Naive thymus-derived CD4-positive, alpha-beta T cell (primary cell): ENCODE measurements at regions not wholly inside any gene's neighbourhood (a gene's known extent, or its start where the extent isn't known, plus 50 kb on each side); places are given as distances from the start of the nearest gene placed in this dataset.

ENCODE experiments used
- ATAC-seq: fragments of 150-1000 bp; cut with Tn5 transposase; 2 replicates; pipeline ENCODE4 v1.10.0; 2021; ENCODE audit warnings: mild to moderate bottlenecking, moderate library complexity
- CTCF ChIA-PET: fragments of 350-600 bp; sonication (Branson Sonifier 250); formaldehyde crosslinking; loops from one replicate; lab custom pipeline; 2021; ENCODE audit warnings: antibody characterized with exemption; lab: Charles Lee
- POLR2A ChIA-PET: fragments of 350-600 bp; sonication (Branson Sonifier 250); formaldehyde crosslinking; loops from one replicate; lab custom pipeline; 2021; ENCODE audit warnings: antibody characterized with exemption, inconsistent platforms; lab: Charles Lee
- DNase-seq, 9 donors: peaks; one replicate each; pipeline versions ENCODE4 v3.0.0 to v3.0.0-alpha.2; 2020 to 2022; ENCODE audit warnings: mixed read lengths in 1 of 9
- H3K27ac ChIP-seq: one replicate; pipeline ENCODE4 v1.7.0; 2013; ENCODE audit warnings: mild to moderate bottlenecking, low read depth, low read length, moderate library complexity
- H3K27me3 ChIP-seq, 2 donors: one replicate each; pipeline ENCODE4 v1.7.0; 2013; ENCODE audit warnings: low read length in 2 of 2, mild to moderate bottlenecking in 2 of 2, moderate library complexity in 2 of 2; ENCODE audit not compliant: control insufficient read depth in 2 of 2, insufficient read depth in 2 of 2
- H3K36me3 ChIP-seq, 3 experiments: 1 replicate in 2 of 3; 2 replicates in 1 of 3; pipeline ENCODE4 v1.7.0; 2013; ENCODE audit warnings: low read length in 3 of 3, mild to moderate bottlenecking in 3 of 3, moderate library complexity in 1 of 3; ENCODE audit not compliant: insufficient read depth in 3 of 3, control insufficient read depth in 2 of 3
- H3K4me1 ChIP-seq, 2 donors: one replicate each; pipeline ENCODE4 v1.7.0; 2013; ENCODE audit warnings: low read length in 2 of 2, mild to moderate bottlenecking in 2 of 2, moderate library complexity in 1 of 2; ENCODE audit not compliant: control insufficient read depth in 2 of 2, insufficient read depth in 2 of 2
- H3K4me3 ChIP-seq: 2 replicates; pipeline ENCODE4 v1.7.0; 2013; ENCODE audit warnings: mild to moderate bottlenecking, low read length
- H3K9me3 ChIP-seq, 3 experiments: 1 replicate in 2 of 3; 2 replicates in 1 of 3; pipeline ENCODE4 v1.7.0; 2013; ENCODE audit warnings: low read length in 3 of 3; ENCODE audit not compliant: control insufficient read depth in 2 of 3
- H3K27ac Mint-ChIP-seq, 9 donors: one replicate each; pipeline ENCODE4 v1.8.0; 2020 to 2022; ENCODE audit warnings: mixed read lengths in 9 of 9, mild to moderate bottlenecking in 8 of 9, moderate library complexity in 5 of 9, inconsistent platforms in 2 of 9
- H3K27me3 Mint-ChIP-seq, 5 donors: one replicate each; pipeline ENCODE4 v1.8.0; 2021 to 2022; ENCODE audit warnings: mixed read lengths in 5 of 5, mild to moderate bottlenecking in 1 of 5
- H3K36me3 Mint-ChIP-seq, 5 donors: one replicate each; pipeline ENCODE4 v1.8.0; 2020 to 2022; ENCODE audit warnings: mixed read lengths in 5 of 5, mild to moderate bottlenecking in 3 of 5, inconsistent platforms in 1 of 5
- H3K4me1 Mint-ChIP-seq, 7 donors: one replicate each; pipeline ENCODE4 v1.8.0; 2020 to 2022; ENCODE audit warnings: mixed read lengths in 7 of 7, mild to moderate bottlenecking in 3 of 7, inconsistent platforms in 1 of 7
- H3K4me3 Mint-ChIP-seq, 10 donors: one replicate each; pipeline ENCODE4 v1.8.0; 2020 to 2022; ENCODE audit warnings: mild to moderate bottlenecking in 10 of 10, mixed read lengths in 10 of 10, moderate library complexity in 6 of 10, inconsistent platforms in 2 of 10
- H3K9me3 Mint-ChIP-seq, 11 donors: one replicate each; pipeline ENCODE4 v1.8.0; 2020 to 2022; ENCODE audit warnings: mixed read lengths in 11 of 11, mild to moderate bottlenecking in 4 of 11, inconsistent platforms in 1 of 11, moderate library complexity in 1 of 11
- intact Hi-C, 2 donors: fragments of 100-400 bp; cut with micrococcal nuclease; formaldehyde crosslinking; loops; one replicate each; pipeline ENCODE4 v1.15.1; 2023

DNA sequence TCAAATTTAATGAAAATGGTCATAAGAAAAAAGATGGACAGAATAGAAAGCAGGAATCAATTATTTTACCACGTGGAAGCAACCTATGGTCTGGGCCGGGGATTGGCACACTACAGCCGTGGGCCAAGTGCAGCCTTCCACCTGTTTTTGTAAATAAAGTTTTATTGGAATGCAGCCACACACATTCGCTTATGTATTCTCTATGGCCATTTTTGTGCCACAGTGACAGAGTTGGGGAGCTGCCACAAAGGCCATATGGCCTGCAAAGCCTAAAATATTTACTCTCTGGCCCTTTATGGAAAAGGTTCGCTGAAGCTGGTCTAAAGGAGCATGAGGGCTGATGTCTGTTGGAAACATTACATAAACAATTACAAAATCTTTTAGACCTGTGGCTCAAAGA lies 144.8 kb downstream of the TMCO5A start:
- H3K27ac ChIP-seq = no peak overlapping the region
- no peaks in the 10 kb centered on the region for H3K9me3 Mint-ChIP-seq
- ATAC-seq (no peak), DNase-seq (no peak)
- no peaks in the 10 kb centered on the region for H3K36me3 Mint-ChIP-seq
- H3K4me3 ChIP-seq = no peak overlapping the region
- no peaks in the 10 kb centered on the region for H3K4me1 ChIP-seq
- no peaks in the 10 kb centered on the region for H3K4me1 Mint-ChIP-seq
- H3K27me3 Mint-ChIP-seq = peaks cover 11 to 57% (median 30%) of the 10 kb centered on the region in 5 donors
- ChIA-PET CTCF (no interaction called here), POLR2A (no interaction called here)
- no peaks in the 10 kb centered on the region for H3K36me3 ChIP-seq
- no peak overlapping the region for H3K27ac Mint-ChIP-seq
- H3K27me3 ChIP-seq = no peaks in the 10 kb centered on the region
- no peak overlapping the region for H3K4me3 Mint-ChIP-seq
- H3K9me3 ChIP-seq = no peaks in the 10 kb centered on the region
- intact Hi-C loops = no loop called here

GRCh38 chr15:38080651-38081275 lies 146.3 kb downstream of the TMCO5A start:
- POLR2A ChIA-PET = no interaction called here
- Mint-ChIP-seq H3K4me1 (peaks cover 0 to 7% (median 0%) of the 10 kb centered on the region in 7 donors), H3K27me3 (peaks cover 7 to 46% (median 22%) of the 10 kb centered on the region in 5 donors), H3K36me3 (no peaks in the 10 kb centered on the region), H3K9me3 (peaks cover 0 to 2% (median 0%) of the 10 kb centered on the region in 11 donors), H3K4me3 (no peak overlapping the region), H3K27ac (no peak overlapping the region)
- H3K27me3 ChIP-seq = no peaks in the 10 kb centered on the region
- intact Hi-C loops = no loop called here
- no peaks in the 10 kb centered on the region for H3K9me3 ChIP-seq
- no peak overlapping the region for H3K27ac ChIP-seq
- CTCF ChIA-PET = no interaction called here
- DNase-seq (no peak), ATAC-seq (no peak)
- H3K4me1 ChIP-seq = peaks cover 0 to 5% of the 10 kb centered on the region in 2 donors
- no peaks in the 10 kb centered on the region for H3K36me3 ChIP-seq
- H3K4me3 ChIP-seq = no peak overlapping the region

- Mint-ChIP-seq H3K9me3 (peaks cover 0 to 5% (median 0%) of the 10 kb centered on the region in 11 donors), H3K36me3 (no peaks in the 10 kb centered on the region), H3K27ac (no peak overlapping the region), H3K4me3 (peak overlapping the region in 1 of 10 donors; percentile 1), H3K4me1 (peaks cover 0 to 7% (median 0%) of the 10 kb centered on the region in 7 donors), H3K27me3 (peaks cover 12 to 47% (median 25%) of the 10 kb centered on the region in 5 donors)
- ChIA-PET POLR2A (no interaction called here), CTCF (no interaction called here)
- ATAC-seq (peak; percentile 79), DNase-seq (no peak)
- Histone ChIP-seq H3K4me3 (no peak overlapping the region), H3K4me1 (peaks cover 0 to 5% of the 10 kb centered on the region in 2 donors), H3K36me3 (no peaks in the 10 kb centered on the region), H3K27ac (no peak overlapping the region), H3K9me3 (no peaks in the 10 kb centered on the region), H3K27me3 (no peaks in the 10 kb centered on the region)
- intact Hi-C loops = no loop called here
Measured at GRCh38 chr15:38084289-38084688, 149.8 kb downstream of the TMCO5A start.

- Histone ChIP-seq H3K27me3 (no peaks in the 10 kb centered on the region), H3K4me1 (peaks cover 0 to 5% of the 10 kb centered on the region in 2 donors), H3K36me3 (no peaks in the 10 kb centered on the region), H3K9me3 (no peaks in the 10 kb centered on the region), H3K27ac (no peak overlapping the region), H3K4me3 (no peak overlapping the region)
- no peak for DNase-seq
- ChIA-PET POLR2A (no interaction called here), CTCF (no interaction called here)
- Mint-ChIP-seq H3K27ac (no peak overlapping the region), H3K4me1 (peaks cover 0 to 7% (median 0%) of the 10 kb centered on the region in 7 donors), H3K9me3 (peaks cover 0 to 5% (median 0%) of the 10 kb centered on the region in 11 donors), H3K4me3 (peak overlapping the region in 1 of 10 donors; percentile 2), H3K36me3 (no peaks in the 10 kb centered on the region), H3K27me3 (peaks cover 16 to 44% (median 27%) of the 10 kb centered on the region in 5 donors)
- intact Hi-C loops = no loop called here
- peak; percentile 69 for ATAC-seq
Measured at GRCh38 chr15:38085114-38085513, 150.7 kb downstream of the TMCO5A start.

- ChIA-PET POLR2A (no interaction called here), CTCF (no interaction called here)
- intact Hi-C loops = no loop called here
- Histone ChIP-seq H3K4me1 (peaks cover 0 to 5% of the 10 kb centered on the region in 2 donors), H3K27me3 (no peaks in the 10 kb centered on the region), H3K27ac (no peak overlapping the region), H3K9me3 (no peaks in the 10 kb centered on the region), H3K4me3 (no peak overlapping the region), H3K36me3 (no peaks in the 10 kb centered on the region)
- DNase-seq (no peak), ATAC-seq (peak; percentile 39)
- peaks cover 0 to 7% (median 0%) of the 10 kb centered on the region in 7 donors for H3K4me1 Mint-ChIP-seq
- no peaks in the 10 kb centered on the region for H3K36me3 Mint-ChIP-seq
- peaks cover 23 to 44% (median 29%) of the 10 kb centered on the region in 5 donors for H3K27me3 Mint-ChIP-seq
- no peak overlapping the region for H3K4me3 Mint-ChIP-seq
- H3K9me3 Mint-ChIP-seq = peaks cover 0 to 5% (median 0%) of the 10 kb centered on the region in 11 donors
- no peak overlapping the region for H3K27ac Mint-ChIP-seq
Measured at GRCh38 chr15:38085931-38086568, 151.6 kb downstream of the TMCO5A start.

- Histone ChIP-seq H3K4me3 (no peak overlapping the region), H3K9me3 (no peaks in the 10 kb centered on the region), H3K27me3 (no peaks in the 10 kb centered on the region), H3K36me3 (no peaks in the 10 kb centered on the region), H3K27ac (no peak overlapping the region), H3K4me1 (peaks cover 0 to 5% of the 10 kb centered on the region in 2 donors)
- Mint-ChIP-seq H3K27me3 (peaks cover 24 to 44% (median 27%) of the 10 kb centered on the region in 5 donors), H3K9me3 (peaks cover 0 to 5% (median 0%) of the 10 kb centered on the region in 11 donors), H3K4me1 (peaks cover 0 to 7% (median 0%) of the 10 kb centered on the region in 7 donors), H3K27ac (no peak overlapping the region), H3K36me3 (no peaks in the 10 kb centered on the region), H3K4me3 (no peak overlapping the region)
- POLR2A ChIA-PET = no interaction called here
- no peak for DNase-seq
- intact Hi-C loops = no loop called here
- CTCF ChIA-PET = no interaction called here
- no peak for ATAC-seq
Measured at GRCh38 chr15:38086611-38087010, 152.2 kb downstream of the TMCO5A start.
